ENCODE measurements at regions not wholly inside any gene's neighbourhood (a gene's known extent, or its start where the extent isn't known, plus 50 kb on each side); places are given as distances from the start of the nearest gene placed in this dataset.

DNA sequence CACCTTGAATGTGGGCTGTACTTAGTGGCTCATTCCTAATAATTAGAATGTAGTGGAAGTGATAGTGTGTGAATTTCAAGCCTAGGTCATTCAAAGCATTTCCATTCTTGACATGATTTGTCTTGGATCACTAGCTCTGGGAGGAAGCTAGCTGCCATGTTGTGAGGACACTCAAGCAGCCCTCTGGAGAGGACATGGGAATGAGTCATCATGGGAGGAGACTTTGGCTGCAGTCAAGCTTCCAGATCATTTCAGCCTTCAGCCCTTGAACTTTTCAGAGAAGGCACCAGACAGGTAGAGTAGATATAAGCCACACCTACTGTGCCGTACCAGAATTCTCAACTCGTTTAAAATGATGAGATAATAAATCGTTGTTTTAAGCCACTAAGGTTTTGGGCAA lies 506.9 kb downstream of the ZNF608 start:
- no peaks in the 10 kb centered on the region for H3K9me3 ChIP-seq
- no peak overlapping the region for H3K27ac ChIP-seq
- no peaks in the 10 kb centered on the region for H3K36me3 ChIP-seq
- intact Hi-C loops (cut with DNase I): no loop called here
- DNase-seq: no peak
- no peak overlapping the region for H3K9ac ChIP-seq (ENCODE audit: low read depth in 2 of 2, low read length in 2 of 2)
- no peak overlapping the region for H3K4me3 ChIP-seq
- no peaks in the 10 kb centered on the region for H3K27me3 ChIP-seq
- TF ChIP-seq, protein P1, sequence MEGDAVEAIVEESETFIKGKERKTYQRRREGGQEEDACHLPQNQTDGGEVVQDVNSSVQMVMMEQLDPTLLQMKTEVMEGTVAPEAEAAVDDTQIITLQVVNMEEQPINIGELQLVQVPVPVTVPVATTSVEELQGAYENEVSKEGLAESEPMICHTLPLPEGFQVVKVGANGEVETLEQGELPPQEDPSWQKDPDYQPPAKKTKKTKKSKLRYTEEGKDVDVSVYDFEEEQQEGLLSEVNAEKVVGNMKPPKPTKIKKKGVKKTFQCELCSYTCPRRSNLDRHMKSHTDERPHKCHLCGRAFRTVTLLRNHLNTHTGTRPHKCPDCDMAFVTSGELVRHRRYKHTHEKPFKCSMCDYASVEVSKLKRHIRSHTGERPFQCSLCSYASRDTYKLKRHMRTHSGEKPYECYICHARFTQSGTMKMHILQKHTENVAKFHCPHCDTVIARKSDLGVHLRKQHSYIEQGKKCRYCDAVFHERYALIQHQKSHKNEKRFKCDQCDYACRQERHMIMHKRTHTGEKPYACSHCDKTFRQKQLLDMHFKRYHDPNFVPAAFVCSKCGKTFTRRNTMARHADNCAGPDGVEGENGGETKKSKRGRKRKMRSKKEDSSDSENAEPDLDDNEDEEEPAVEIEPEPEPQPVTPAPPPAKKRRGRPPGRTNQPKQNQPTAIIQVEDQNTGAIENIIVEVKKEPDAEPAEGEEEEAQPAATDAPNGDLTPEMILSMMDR (IDR thresholded peaks at IDR 0.05): no peak
- no peaks in the 10 kb centered on the region for H3K4me1 ChIP-seq

DNA sequence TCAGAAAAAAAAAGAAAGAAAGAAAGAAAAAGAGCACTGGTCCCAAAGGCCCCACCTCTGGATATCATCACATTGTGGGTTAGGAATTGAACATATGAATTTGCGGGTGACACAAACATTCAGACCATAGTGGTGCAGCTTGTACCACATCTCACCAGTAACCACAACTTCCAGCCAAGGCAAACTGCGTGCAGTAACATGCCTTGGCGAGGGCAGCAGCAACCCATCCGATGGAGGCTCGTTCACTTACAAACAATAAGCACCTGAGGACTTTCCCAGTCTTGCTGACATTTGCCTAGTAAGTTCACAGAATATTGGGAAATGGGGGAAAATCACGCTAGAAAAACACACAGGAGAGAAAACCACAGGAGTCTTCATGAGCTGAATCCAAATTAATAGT lies 508.1 kb downstream of the ZNF608 start:
- intact Hi-C loops (cut with DNase I): no loop called here

DNA sequence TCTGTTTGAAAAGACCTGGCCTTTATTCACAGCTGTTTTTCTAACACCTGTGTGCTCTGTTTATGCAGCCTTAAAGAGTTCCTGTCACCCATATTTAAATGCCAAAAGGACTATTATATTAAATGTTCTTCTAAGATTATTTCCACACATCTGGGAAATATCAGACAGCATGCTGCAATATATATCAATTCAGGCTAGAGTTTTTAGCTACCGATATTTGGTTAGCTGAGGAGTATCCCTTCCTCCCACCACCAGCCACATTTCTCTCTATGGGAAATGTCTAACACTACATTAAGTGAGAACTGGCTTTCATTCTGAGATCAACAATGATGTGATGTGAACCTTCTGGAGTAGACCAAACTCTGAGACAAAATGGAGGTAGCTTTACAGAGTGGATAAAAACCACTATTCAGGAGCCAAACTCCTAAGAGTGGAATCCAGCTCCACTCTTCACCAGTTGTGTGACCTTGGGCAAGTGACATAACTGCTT lies 509.2 kb downstream of the ZNF608 start:
- intact Hi-C loops (cut with DNase I): no loop called here
- Histone ChIP-seq H3K9ac (ENCODE audit: low read depth in 2 of 2, low read length in 2 of 2) (no peak overlapping the region), H3K27me3 (no peaks in the 10 kb centered on the region), H3K27ac (no peak overlapping the region), H3K4me1 (no peaks in the 10 kb centered on the region), H3K9me3 (no peaks in the 10 kb centered on the region), H3K4me3 (no peak overlapping the region), H3K36me3 (no peaks in the 10 kb centered on the region)
- TF ChIP-seq, protein P1 (IDR thresholded peaks at IDR 0.05): no peak
- DNase-seq: no peak

More for the DNA sequence above, 508.1 kb downstream of the ZNF608 start:
- Histone ChIP-seq H3K4me1 (no peaks in the 10 kb centered on the region), H3K9me3 (no peaks in the 10 kb centered on the region), H3K27ac (no peak overlapping the region), H3K36me3 (no peaks in the 10 kb centered on the region), H3K27me3 (no peaks in the 10 kb centered on the region), H3K9ac (ENCODE audit: low read depth in 2 of 2, low read length in 2 of 2) (no peak overlapping the region), H3K4me3 (no peak overlapping the region)
- TF ChIP-seq, protein P1 (IDR thresholded peaks at IDR 0.05): no peak
- DNase-seq: no peak

DNA sequence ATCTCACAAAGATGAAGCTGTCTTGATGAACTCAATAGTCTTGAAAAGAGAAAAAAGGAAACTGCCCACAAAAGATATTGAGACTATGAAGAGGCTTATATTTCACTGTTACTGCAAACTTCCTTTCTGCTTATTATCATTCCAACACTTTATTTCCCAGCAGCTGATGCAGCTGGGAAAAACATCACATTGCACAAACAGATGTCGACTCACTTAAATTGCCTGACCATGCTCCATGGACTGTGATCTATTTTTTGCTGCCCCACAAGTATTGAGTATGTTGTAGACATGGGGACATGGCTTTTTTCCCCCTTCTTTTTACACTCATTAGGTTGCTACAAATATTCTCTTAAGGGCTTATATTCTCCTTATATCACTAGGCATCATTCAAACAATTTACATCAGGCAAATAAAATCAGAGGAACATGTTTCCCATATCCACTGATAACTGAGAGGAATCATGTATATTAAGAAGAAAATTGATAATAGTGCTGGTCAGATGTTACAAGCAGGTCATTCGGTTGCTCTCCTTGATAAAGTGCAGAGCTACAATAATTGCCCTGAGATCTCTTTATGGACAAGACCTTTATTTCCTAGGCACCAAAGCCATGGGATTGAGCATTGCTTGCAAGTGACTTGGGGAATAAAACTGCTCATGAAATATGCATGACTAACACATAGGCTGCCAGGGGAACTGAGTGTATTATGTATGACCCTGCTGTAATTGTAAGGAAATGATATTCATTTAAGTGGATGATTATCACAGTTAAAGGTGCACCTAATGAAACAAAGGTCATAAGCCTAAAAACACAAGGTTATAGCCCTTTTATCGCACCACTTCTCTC lies 509.9 kb downstream of the ZNF608 start:
- DNase-seq: no peak

DNA sequence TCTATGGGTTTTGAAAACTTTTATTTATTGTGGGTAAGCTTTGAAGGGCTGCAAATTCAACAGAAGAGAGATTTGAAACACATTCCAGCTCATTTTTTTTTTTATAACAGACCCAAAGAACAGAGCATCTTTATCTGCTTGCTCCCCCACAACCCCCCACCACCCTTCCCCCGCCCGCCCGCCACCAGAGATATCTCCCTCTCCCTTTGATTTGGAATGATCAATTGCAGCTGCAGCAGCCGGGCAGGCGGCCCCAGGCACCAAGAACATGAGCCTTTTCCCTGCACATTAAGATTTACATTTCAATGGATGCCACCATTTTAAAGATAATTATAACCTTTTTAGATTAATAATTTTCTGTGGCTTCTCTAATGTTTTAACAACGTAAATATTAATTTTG lies 510.9 kb downstream of the ZNF608 start:
- Histone ChIP-seq H3K27ac (no peak overlapping the region), H3K9ac (ENCODE audit: low read depth in 2 of 2, low read length in 2 of 2) (no peak overlapping the region), H3K36me3 (no peaks in the 10 kb centered on the region), H3K4me1 (no peaks in the 10 kb centered on the region), H3K27me3 (no peaks in the 10 kb centered on the region), H3K4me3 (no peak overlapping the region), H3K9me3 (no peaks in the 10 kb centered on the region)
- no peak for DNase-seq
- intact Hi-C loops (cut with DNase I): no loop called here
- TF ChIP-seq, protein P1 (IDR thresholded peaks at IDR 0.05): no peak

More for the DNA sequence above, 509.9 kb downstream of the ZNF608 start:
- no peak overlapping the region for H3K27ac ChIP-seq
- intact Hi-C loops (cut with DNase I): no loop called here
- H3K36me3 ChIP-seq: no peaks in the 10 kb centered on the region
- H3K9me3 ChIP-seq: no peaks in the 10 kb centered on the region
- TF ChIP-seq, protein P1 (IDR thresholded peaks at IDR 0.05): no peak
- H3K9ac ChIP-seq (ENCODE audit: low read depth in 2 of 2, low read length in 2 of 2): no peak overlapping the region
- H3K4me3 ChIP-seq: no peak overlapping the region
- no peaks in the 10 kb centered on the region for H3K4me1 ChIP-seq
- H3K27me3 ChIP-seq: no peaks in the 10 kb centered on the region

All from colonic mucosa (tissue), 4 donors.